NCI-H1092 (cell line): ENCODE measurements at regions not wholly inside any gene's neighbourhood (a gene's known extent, or its start where the extent isn't known, plus 50 kb on each side); places are given as distances from the start of the nearest gene placed in this dataset.

Experiments used
- DNase-seq: peaks from one replicate; lab custom pipeline; 2025; lab: John Stamatoyannopoulos, UW

GRCh38 chr6:22027040-22027725 lies 269.7 kb downstream of the PRL start:
- DNase-seq, result no peak

- no peak for DNase-seq
Measured at GRCh38 chr6:22028403-22029090, 268.3 kb downstream of the PRL start.

GRCh38 chr6:22029171-22029570 lies 267.7 kb downstream of the PRL start:
- DNase-seq, result no peak

- no peak for DNase-seq
Measured at GRCh38 chr6:22030730-22031619, 265.9 kb downstream of the PRL start.

GRCh38 chr6:22035690-22036089 lies 261.1 kb downstream of the PRL start:
- DNase-seq, result no peak

GRCh38 chr6:22036275-22036674 lies 260.6 kb downstream of the PRL start:
- DNase-seq, result no peak

GRCh38 chr6:22036699-22037098 lies 260.1 kb downstream of the PRL start:
- no peak for DNase-seq

GRCh38 chr6:22041797-22042480 lies 254.9 kb downstream of the PRL start:
- no peak for DNase-seq

- DNase-seq, result no peak
Measured at GRCh38 chr6:22042706-22043105, 254.1 kb downstream of the PRL start.

- DNase-seq, result no peak
Measured at GRCh38 chr6:22043284-22043962, 253.4 kb downstream of the PRL start.

- no peak for DNase-seq
Measured at GRCh38 chr6:22045261-22045912, 251.4 kb downstream of the PRL start.

GRCh38 chr6:22049002-22049401 lies 247.8 kb downstream of the PRL start:
- no peak for DNase-seq

GRCh38 chr6:22053391-22053997 lies 243.3 kb downstream of the PRL start:
- no peak for DNase-seq

- no peak for DNase-seq
Measured at GRCh38 chr6:22056398-22056797, 240.4 kb downstream of the PRL start.

GRCh38 chr6:22057962-22058361 lies 238.9 kb downstream of the PRL start:
- DNase-seq, result no peak

GRCh38 chr6:22059126-22059525 lies 237.7 kb downstream of the PRL start:
- no peak for DNase-seq

GRCh38 chr6:22059946-22060345 lies 236.9 kb downstream of the PRL start:
- no peak for DNase-seq

GRCh38 chr6:22062807-22063408 lies 233.9 kb downstream of the PRL start:
- no peak for DNase-seq

- DNase-seq, result no peak
Measured at GRCh38 chr6:22064558-22064957, 232.3 kb downstream of the PRL start.

- DNase-seq, result no peak
Measured at GRCh38 chr6:22067122-22067521, 229.7 kb downstream of the PRL start.
